HepG2 (cell line): ENCODE measurements at regions not wholly inside any gene's neighbourhood (a gene's known extent, or its start where the extent isn't known, plus 50 kb on each side); places are given as distances from the start of the nearest gene placed in this dataset.

Source experiments
- CHD4 ChIP-seq: fragments of 200-600 bp; sonication (generic); IDR thresholded peaks from 2 replicates; pipeline ENCODE4 v1.7.0; 2017; ENCODE audit warnings: mild to moderate bottlenecking, low read length, borderline replicate concordance
- EP300 ChIP-seq, 3 experiments: sonication (generic) in 1 of 3; formaldehyde crosslinking in 1 of 3; IDR thresholded peaks; 2 replicates each; pipeline versions ENCODE4 v1.5.1 to v1.6.1; 2011 to 2020; ENCODE audit warnings: low read depth in 2 of 3, low read length in 2 of 3, borderline replicate concordance in 1 of 3, improper control_type of control experiment in 1 of 3, mild to moderate bottlenecking in 1 of 3, missing genetic modification reagents in 1 of 3, moderate library complexity in 1 of 3
- KAT7 ChIP-seq: IDR thresholded peaks from 2 replicates; pipeline ENCODE4 v1.6.1; 2018; ENCODE audit warnings: borderline replicate concordance, missing compliant biosample characterization
- NR1H2 ChIP-seq: sonication (generic); formaldehyde crosslinking; IDR thresholded peaks from 2 replicates; pipeline ENCODE4 v1.8.1; 2022; ENCODE audit warnings: low read depth, missing genetic modification reagents, borderline replicate concordance
- RFXAP ChIP-seq: sonication (generic); formaldehyde crosslinking; IDR thresholded peaks from 2 replicates; pipeline ENCODE4 v1.4.0; 2020; ENCODE audit warnings: missing genetic modification reagents, borderline replicate concordance
- SIN3A ChIP-seq: IDR thresholded peaks from 2 replicates; pipeline ENCODE4 v1.6.1; 2011; ENCODE audit warnings: low read depth, mild to moderate bottlenecking, control low read depth, low read length, borderline replicate concordance
- TAF1 ChIP-seq: sonication (generic); formaldehyde crosslinking; IDR thresholded peaks from 2 replicates; pipeline ENCODE4 v1.4.0; 2020; ENCODE audit warnings: missing genetic modification reagents
- ZNF7 ChIP-seq: IDR thresholded peaks from 2 replicates; pipeline ENCODE4 v1.6.1; 2016; ENCODE audit warnings: missing biosample characterization, missing genetic modification reagents
- TF ChIP-seq, protein P1 (sequence below): sonication (generic); formaldehyde crosslinking; IDR thresholded peaks from 2 replicates; pipeline ENCODE4 v1.5.0; 2020; ENCODE audit warnings: mild to moderate bottlenecking, missing genetic modification reagents, moderate library complexity
- TF ChIP-seq, protein P2 (sequence below): fragments of 450-650 bp; IDR thresholded peaks from 2 replicates; pipeline ENCODE4 v1.6.1; 2016

DNA sequence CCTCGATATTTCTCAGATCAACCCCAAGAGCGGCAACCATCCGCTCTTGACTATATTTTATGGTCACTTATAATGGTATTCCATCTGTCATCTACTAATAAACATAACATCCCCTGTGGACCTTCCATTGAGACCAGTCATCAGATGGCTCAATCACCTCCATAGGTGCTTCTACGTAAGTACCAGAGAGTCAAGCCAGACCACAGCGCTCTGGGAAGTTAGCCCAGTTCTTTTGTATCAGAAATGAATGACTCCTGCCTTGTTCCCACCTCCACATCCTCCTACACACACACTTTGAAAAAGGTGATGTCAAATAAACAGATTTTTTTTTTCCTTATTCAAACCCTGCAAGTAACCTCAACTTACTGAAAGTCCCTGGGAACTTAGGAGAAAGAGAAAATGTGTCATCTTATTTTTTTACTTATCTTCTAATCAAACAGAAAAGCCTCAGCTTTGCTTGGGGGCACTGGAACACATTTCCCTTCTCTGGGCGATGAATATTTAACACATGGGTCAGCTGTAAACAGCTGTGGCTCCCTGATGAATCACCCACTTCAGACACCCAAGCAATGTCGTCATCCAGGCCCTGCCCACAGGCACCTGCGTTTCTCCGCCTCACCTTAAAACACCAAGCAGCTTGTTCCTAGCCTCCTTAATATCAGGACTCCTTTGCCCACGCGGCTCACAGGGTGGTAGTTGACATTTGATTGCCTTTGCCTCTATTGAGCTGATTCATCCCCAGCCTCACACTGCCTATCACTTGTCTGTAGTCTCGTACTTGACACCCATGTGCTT lies 121.4 kb upstream of the LY86 start:
- no peak for TF ChIP-seq CHD4
- no peak for TF ChIP-seq EP300 (IDR thresholded peaks at IDR 0.05; ENCODE audit: low read depth in 2 of 2, low read length in 2 of 2)
- no peak for TF ChIP-seq EP300 (CRISPR knock-in tag; IDR thresholded peaks at IDR 0.05; ENCODE audit: borderline replicate concordance)
- TF ChIP-seq, protein P1, sequence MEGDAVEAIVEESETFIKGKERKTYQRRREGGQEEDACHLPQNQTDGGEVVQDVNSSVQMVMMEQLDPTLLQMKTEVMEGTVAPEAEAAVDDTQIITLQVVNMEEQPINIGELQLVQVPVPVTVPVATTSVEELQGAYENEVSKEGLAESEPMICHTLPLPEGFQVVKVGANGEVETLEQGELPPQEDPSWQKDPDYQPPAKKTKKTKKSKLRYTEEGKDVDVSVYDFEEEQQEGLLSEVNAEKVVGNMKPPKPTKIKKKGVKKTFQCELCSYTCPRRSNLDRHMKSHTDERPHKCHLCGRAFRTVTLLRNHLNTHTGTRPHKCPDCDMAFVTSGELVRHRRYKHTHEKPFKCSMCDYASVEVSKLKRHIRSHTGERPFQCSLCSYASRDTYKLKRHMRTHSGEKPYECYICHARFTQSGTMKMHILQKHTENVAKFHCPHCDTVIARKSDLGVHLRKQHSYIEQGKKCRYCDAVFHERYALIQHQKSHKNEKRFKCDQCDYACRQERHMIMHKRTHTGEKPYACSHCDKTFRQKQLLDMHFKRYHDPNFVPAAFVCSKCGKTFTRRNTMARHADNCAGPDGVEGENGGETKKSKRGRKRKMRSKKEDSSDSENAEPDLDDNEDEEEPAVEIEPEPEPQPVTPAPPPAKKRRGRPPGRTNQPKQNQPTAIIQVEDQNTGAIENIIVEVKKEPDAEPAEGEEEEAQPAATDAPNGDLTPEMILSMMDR (CRISPR knock-in tag), result no peak
- no peak for TF ChIP-seq NR1H2
- TF ChIP-seq RFXAP (CRISPR knock-in tag), result no peak
- TF ChIP-seq, protein P2, sequence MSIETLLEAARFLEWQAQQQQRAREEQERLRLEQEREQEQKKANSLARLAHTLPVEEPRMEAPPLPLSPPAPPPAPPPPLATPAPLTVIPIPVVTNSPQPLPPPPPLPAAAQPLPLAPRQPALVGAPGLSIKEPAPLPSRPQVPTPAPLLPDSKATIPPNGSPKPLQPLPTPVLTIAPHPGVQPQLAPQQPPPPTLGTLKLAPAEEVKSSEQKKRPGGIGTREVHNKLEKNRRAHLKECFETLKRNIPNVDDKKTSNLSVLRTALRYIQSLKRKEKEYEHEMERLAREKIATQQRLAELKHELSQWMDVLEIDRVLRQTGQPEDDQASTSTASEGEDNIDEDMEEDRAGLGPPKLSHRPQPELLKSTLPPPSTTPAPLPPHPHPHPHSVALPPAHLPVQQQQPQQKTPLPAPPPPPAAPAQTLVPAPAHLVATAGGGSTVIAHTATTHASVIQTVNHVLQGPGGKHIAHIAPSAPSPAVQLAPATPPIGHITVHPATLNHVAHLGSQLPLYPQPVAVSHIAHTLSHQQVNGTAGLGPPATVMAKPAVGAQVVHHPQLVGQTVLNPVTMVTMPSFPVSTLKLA, result no peak
- TF ChIP-seq SIN3A, result no peak
- no peak for TF ChIP-seq TAF1
- TF ChIP-seq KAT7 (CRISPR knock-in tag), result no peak
- TF ChIP-seq ZNF7 (CRISPR knock-in tag), result no peak
